ENCODE measurements at regions not wholly inside any gene's neighbourhood (a gene's known extent, or its start where the extent isn't known, plus 50 kb on each side); places are given as distances from the start of the nearest gene placed in this dataset.

DNA sequence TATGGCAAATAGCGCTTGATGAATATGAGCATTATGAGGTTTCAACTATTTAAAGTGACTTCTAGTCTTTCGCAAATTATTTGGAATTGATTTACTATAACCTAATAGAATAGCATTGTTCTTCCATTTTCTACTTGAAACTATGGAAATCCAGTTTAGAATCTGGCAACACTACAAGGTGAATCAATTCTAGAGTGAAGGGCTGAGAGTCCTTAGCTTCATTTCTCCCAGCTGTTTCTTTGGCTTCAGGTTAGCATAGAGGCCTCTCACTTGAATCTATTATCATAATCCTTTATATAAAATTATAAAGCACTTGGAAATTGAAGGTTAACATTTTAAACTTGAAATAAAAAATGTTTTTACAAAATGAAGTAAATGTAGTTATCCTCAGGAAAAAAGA, 318.8 kb downstream of the CCDC85A start:
- no peak overlapping the region for H3K4me3 ChIP-seq (ENCODE audit: low read length in 3 of 3)
- H3K27me3 ChIP-seq (ENCODE audit: control insufficient read depth in 3 of 3, insufficient read depth in 3 of 3, low read length in 3 of 3) = no peaks in the 10 kb centered on the region
- H3K36me3 ChIP-seq (ENCODE audit: control insufficient read depth in 3 of 3, insufficient read depth in 3 of 3, low read length in 3 of 3) = no peaks in the 10 kb centered on the region
- H3K27ac ChIP-seq (ENCODE audit: low read depth, low read length) = no peak overlapping the region
- H3K9me3 ChIP-seq (ENCODE audit: control insufficient read depth in 3 of 3, low read length in 3 of 3) = no peaks in the 10 kb centered on the region
- no peaks in the 10 kb centered on the region for H3K4me1 ChIP-seq (ENCODE audit: control insufficient read depth in 3 of 3, insufficient read depth in 3 of 3, low read length in 3 of 3)
- no peak overlapping the region for H3K9ac ChIP-seq (ENCODE audit: low read depth in 1 of 3, low read length in 3 of 3)

DNA sequence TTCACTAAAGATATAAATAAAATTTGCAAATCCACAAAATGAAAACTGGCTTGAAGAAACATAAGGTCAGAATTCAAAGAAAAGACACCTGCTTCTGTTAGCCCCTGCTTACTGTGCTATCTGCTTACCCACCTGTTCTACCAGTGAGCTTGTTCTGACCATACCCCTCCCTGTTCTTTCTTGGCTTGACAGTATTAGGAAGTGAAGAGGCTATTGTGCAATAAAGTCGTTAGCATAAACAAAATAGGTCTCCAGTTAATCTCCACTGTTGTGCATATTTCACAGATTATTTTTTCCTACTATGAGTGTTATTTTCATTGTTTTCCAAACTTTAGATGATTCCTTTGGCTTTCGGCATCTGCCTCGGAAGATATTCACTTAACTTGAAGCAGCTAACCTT, 322.1 kb downstream of the CCDC85A start:
- no peak overlapping the region for H3K27ac ChIP-seq (ENCODE audit: low read depth, low read length)
- no peaks in the 10 kb centered on the region for H3K27me3 ChIP-seq (ENCODE audit: control insufficient read depth in 3 of 3, insufficient read depth in 3 of 3, low read length in 3 of 3)
- no peak overlapping the region for H3K9ac ChIP-seq (ENCODE audit: low read depth in 1 of 3, low read length in 3 of 3)
- no peaks in the 10 kb centered on the region for H3K36me3 ChIP-seq (ENCODE audit: control insufficient read depth in 3 of 3, insufficient read depth in 3 of 3, low read length in 3 of 3)
- no peaks in the 10 kb centered on the region for H3K4me1 ChIP-seq (ENCODE audit: control insufficient read depth in 3 of 3, insufficient read depth in 3 of 3, low read length in 3 of 3)
- H3K4me3 ChIP-seq (ENCODE audit: low read length in 3 of 3) = no peak overlapping the region
- no peaks in the 10 kb centered on the region for H3K9me3 ChIP-seq (ENCODE audit: control insufficient read depth in 3 of 3, low read length in 3 of 3)

GRCh38 chr2:56508662-56509061, 324.9 kb downstream of the CCDC85A start:
- H3K9me3 ChIP-seq (ENCODE audit: control insufficient read depth in 3 of 3, low read length in 3 of 3) = no peaks in the 10 kb centered on the region
- no peaks in the 10 kb centered on the region for H3K4me1 ChIP-seq (ENCODE audit: control insufficient read depth in 3 of 3, insufficient read depth in 3 of 3, low read length in 3 of 3)
- H3K9ac ChIP-seq (ENCODE audit: low read depth in 1 of 3, low read length in 3 of 3) = no peak overlapping the region
- no peaks in the 10 kb centered on the region for H3K27me3 ChIP-seq (ENCODE audit: control insufficient read depth in 3 of 3, insufficient read depth in 3 of 3, low read length in 3 of 3)
- H3K36me3 ChIP-seq (ENCODE audit: control insufficient read depth in 3 of 3, insufficient read depth in 3 of 3, low read length in 3 of 3) = no peaks in the 10 kb centered on the region
- no peak overlapping the region for H3K4me3 ChIP-seq (ENCODE audit: low read length in 3 of 3)
- H3K27ac ChIP-seq (ENCODE audit: low read depth, low read length) = no peak overlapping the region

- H3K4me3 ChIP-seq (ENCODE audit: low read length in 3 of 3) = no peak overlapping the region
- no peaks in the 10 kb centered on the region for H3K9me3 ChIP-seq (ENCODE audit: control insufficient read depth in 3 of 3, low read length in 3 of 3)
- no peak overlapping the region for H3K9ac ChIP-seq (ENCODE audit: low read depth in 1 of 3, low read length in 3 of 3)
- H3K27ac ChIP-seq (ENCODE audit: low read depth, low read length) = no peak overlapping the region
- H3K4me1 ChIP-seq (ENCODE audit: control insufficient read depth in 3 of 3, insufficient read depth in 3 of 3, low read length in 3 of 3) = no peaks in the 10 kb centered on the region
- no peaks in the 10 kb centered on the region for H3K36me3 ChIP-seq (ENCODE audit: control insufficient read depth in 3 of 3, insufficient read depth in 3 of 3, low read length in 3 of 3)
- no peaks in the 10 kb centered on the region for H3K27me3 ChIP-seq (ENCODE audit: control insufficient read depth in 3 of 3, insufficient read depth in 3 of 3, low read length in 3 of 3)
Observed at GRCh38 chr2:56510610-56511009, 326.8 kb downstream of the CCDC85A start.

- Histone ChIP-seq H3K4me3 (ENCODE audit: low read length in 3 of 3) (no peak overlapping the region), H3K27me3 (ENCODE audit: control insufficient read depth in 3 of 3, insufficient read depth in 3 of 3, low read length in 3 of 3) (no peaks in the 10 kb centered on the region), H3K4me1 (ENCODE audit: control insufficient read depth in 3 of 3, insufficient read depth in 3 of 3, low read length in 3 of 3) (no peaks in the 10 kb centered on the region), H3K36me3 (ENCODE audit: control insufficient read depth in 3 of 3, insufficient read depth in 3 of 3, low read length in 3 of 3) (no peaks in the 10 kb centered on the region), H3K9ac (ENCODE audit: low read depth in 1 of 3, low read length in 3 of 3) (no peak overlapping the region), H3K27ac (ENCODE audit: low read depth, low read length) (no peak overlapping the region), H3K9me3 (ENCODE audit: control insufficient read depth in 3 of 3, low read length in 3 of 3) (no peaks in the 10 kb centered on the region)
Observed at GRCh38 chr2:56515399-56515798, 331.6 kb downstream of the CCDC85A start.

- H3K9me3 ChIP-seq (ENCODE audit: control insufficient read depth in 3 of 3, low read length in 3 of 3) = no peaks in the 10 kb centered on the region
Observed at GRCh38 chr2:56519806-56520205, 336.0 kb downstream of the CCDC85A start.

GRCh38 chr2:56522605-56523089, 338.9 kb downstream of the CCDC85A start:
- Histone ChIP-seq H3K27ac (ENCODE audit: low read depth, low read length) (peak overlapping the region; percentile 87), H3K27me3 (ENCODE audit: control insufficient read depth in 3 of 3, insufficient read depth in 3 of 3, low read length in 3 of 3) (no peaks in the 10 kb centered on the region), H3K9ac (ENCODE audit: low read depth in 1 of 3, low read length in 3 of 3) (peak overlapping the region in 2 of 3 donors; percentile 27 to 73), H3K9me3 (ENCODE audit: control insufficient read depth in 3 of 3, low read length in 3 of 3) (no peaks in the 10 kb centered on the region), H3K4me3 (ENCODE audit: low read length in 3 of 3) (peak overlapping the region in 2 of 3 donors; percentile 48 to 50), H3K36me3 (ENCODE audit: control insufficient read depth in 3 of 3, insufficient read depth in 3 of 3, low read length in 3 of 3) (no peaks in the 10 kb centered on the region), H3K4me1 (ENCODE audit: control insufficient read depth in 3 of 3, insufficient read depth in 3 of 3, low read length in 3 of 3) (peaks cover 0 to 5% (median 4%) of the 10 kb centered on the region in 3 donors)

More at GRCh38 chr2:56519806-56520205, 336.0 kb downstream of the CCDC85A start:
- Histone ChIP-seq H3K4me3 (ENCODE audit: low read length in 3 of 3) (no peak overlapping the region), H3K36me3 (ENCODE audit: control insufficient read depth in 3 of 3, insufficient read depth in 3 of 3, low read length in 3 of 3) (no peaks in the 10 kb centered on the region), H3K4me1 (ENCODE audit: control insufficient read depth in 3 of 3, insufficient read depth in 3 of 3, low read length in 3 of 3) (peaks cover 0 to 5% (median 4%) of the 10 kb centered on the region in 3 donors), H3K27me3 (ENCODE audit: control insufficient read depth in 3 of 3, insufficient read depth in 3 of 3, low read length in 3 of 3) (no peaks in the 10 kb centered on the region), H3K9ac (ENCODE audit: low read depth in 1 of 3, low read length in 3 of 3) (no peak overlapping the region), H3K27ac (ENCODE audit: low read depth, low read length) (no peak overlapping the region)

DNA sequence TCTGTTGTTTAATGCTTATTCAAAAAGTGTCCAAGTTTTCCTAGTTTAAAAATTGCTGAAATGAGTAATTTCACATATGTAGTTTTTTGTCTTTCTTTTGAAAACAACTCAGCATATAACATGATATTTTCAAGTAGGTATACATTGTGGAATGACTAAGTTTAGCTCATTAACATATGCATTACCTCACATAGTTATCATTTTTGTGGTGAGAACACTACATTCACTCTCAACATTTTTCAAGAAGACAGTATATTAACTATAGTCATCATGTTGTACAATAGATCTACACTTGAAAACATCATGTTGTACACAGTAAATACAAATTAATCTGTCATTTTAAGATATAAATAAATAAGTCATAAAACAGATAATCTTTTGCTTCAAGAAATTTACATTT, 340.0 kb downstream of the CCDC85A start:
- no peak overlapping the region for H3K9ac ChIP-seq (ENCODE audit: low read depth in 1 of 3, low read length in 3 of 3)
- H3K9me3 ChIP-seq (ENCODE audit: control insufficient read depth in 3 of 3, low read length in 3 of 3) = no peaks in the 10 kb centered on the region
- no peak overlapping the region for H3K4me3 ChIP-seq (ENCODE audit: low read length in 3 of 3)
- H3K27me3 ChIP-seq (ENCODE audit: control insufficient read depth in 3 of 3, insufficient read depth in 3 of 3, low read length in 3 of 3) = no peaks in the 10 kb centered on the region
- H3K27ac ChIP-seq (ENCODE audit: low read depth, low read length) = no peak overlapping the region
- H3K36me3 ChIP-seq (ENCODE audit: control insufficient read depth in 3 of 3, insufficient read depth in 3 of 3, low read length in 3 of 3) = no peaks in the 10 kb centered on the region
- H3K4me1 ChIP-seq (ENCODE audit: control insufficient read depth in 3 of 3, insufficient read depth in 3 of 3, low read length in 3 of 3) = peaks cover 0 to 5% (median 4%) of the 10 kb centered on the region in 3 donors

DNA sequence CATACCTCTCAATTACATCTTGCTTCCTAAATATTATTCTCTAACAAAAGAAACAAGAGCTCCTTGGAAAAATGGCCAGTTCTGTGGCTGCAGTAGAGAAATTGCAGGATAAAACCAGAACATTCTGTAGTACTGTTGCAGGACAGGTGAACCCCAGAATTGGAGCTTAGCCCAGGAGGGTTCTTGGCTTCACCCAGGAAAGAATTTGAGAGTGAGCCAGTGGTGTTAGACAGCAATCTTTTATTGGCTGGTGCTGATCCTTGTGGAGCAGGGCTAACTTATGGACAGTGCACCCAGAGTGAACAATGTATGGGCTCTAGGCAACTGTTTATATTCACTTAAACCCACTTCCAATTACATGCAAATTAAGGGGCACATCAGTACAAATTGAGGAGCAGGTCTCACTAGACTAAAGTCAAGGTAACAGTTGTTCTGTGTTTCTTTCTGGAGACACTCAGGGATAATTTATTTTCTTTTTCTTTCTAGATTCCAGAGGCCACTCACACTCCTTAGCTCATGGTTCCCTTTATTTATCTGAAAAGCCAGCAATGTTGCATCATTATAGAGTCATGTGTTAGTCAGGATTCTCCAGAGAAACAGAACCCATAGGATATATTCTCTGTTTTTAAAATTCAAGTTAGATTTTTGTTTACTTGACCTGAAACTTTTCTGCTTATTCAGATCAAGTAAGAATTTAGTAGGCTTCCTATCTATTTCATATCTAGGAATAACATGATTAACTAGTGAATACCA, 348.1 kb downstream of the CCDC85A start:
- Histone ChIP-seq H3K9me3 (ENCODE audit: control insufficient read depth in 3 of 3, low read length in 3 of 3) (no peaks in the 10 kb centered on the region), H3K4me3 (ENCODE audit: low read length in 3 of 3) (no peak overlapping the region), H3K4me1 (ENCODE audit: control insufficient read depth in 3 of 3, insufficient read depth in 3 of 3, low read length in 3 of 3) (peaks cover 3 to 7% (median 4%) of the 10 kb centered on the region in 3 donors), H3K27ac (ENCODE audit: low read depth, low read length) (no peak overlapping the region), H3K27me3 (ENCODE audit: control insufficient read depth in 3 of 3, insufficient read depth in 3 of 3, low read length in 3 of 3) (no peaks in the 10 kb centered on the region), H3K9ac (ENCODE audit: low read depth in 1 of 3, low read length in 3 of 3) (no peak overlapping the region), H3K36me3 (ENCODE audit: control insufficient read depth in 3 of 3, insufficient read depth in 3 of 3, low read length in 3 of 3) (no peaks in the 10 kb centered on the region)

DNA sequence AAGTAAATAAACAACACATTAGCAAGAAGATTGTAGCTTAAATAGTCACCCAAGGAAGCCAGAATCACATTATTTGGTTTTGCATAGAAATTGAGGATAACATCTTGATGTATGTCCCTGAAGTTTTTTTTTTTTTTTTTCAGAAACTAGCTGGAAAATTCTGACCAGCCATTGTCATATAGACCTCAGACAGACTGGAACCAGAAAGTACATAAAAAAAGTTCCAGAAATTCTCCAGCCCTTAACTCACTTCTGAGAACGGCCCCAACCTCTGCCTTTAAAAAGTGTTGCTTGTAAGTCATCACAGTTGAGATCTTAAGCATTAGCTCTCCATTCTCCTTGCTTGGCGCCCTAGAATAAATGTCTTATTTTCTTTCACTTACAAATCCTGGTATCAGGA, 350.5 kb downstream of the CCDC85A start:
- Histone ChIP-seq H3K4me3 (ENCODE audit: low read length in 3 of 3) (no peak overlapping the region), H3K27ac (ENCODE audit: low read depth, low read length) (no peak overlapping the region), H3K4me1 (ENCODE audit: control insufficient read depth in 3 of 3, insufficient read depth in 3 of 3, low read length in 3 of 3) (peaks cover 3 to 7% (median 4%) of the 10 kb centered on the region in 3 donors), H3K9ac (ENCODE audit: low read depth in 1 of 3, low read length in 3 of 3) (no peak overlapping the region), H3K36me3 (ENCODE audit: control insufficient read depth in 3 of 3, insufficient read depth in 3 of 3, low read length in 3 of 3) (no peaks in the 10 kb centered on the region), H3K27me3 (ENCODE audit: control insufficient read depth in 3 of 3, insufficient read depth in 3 of 3, low read length in 3 of 3) (no peaks in the 10 kb centered on the region), H3K9me3 (ENCODE audit: control insufficient read depth in 3 of 3, low read length in 3 of 3) (no peaks in the 10 kb centered on the region)
